ENCODE measurements at regions not wholly inside any gene's neighbourhood (a gene's known extent, or its start where the extent isn't known, plus 50 kb on each side); places are given as distances from the start of the nearest gene placed in this dataset.
"Not testable (repeated sequence)": the region's sequence is repeated elsewhere in the genome, so short reads cannot be mapped to it uniquely, and the experiment has no call there.

DNA sequence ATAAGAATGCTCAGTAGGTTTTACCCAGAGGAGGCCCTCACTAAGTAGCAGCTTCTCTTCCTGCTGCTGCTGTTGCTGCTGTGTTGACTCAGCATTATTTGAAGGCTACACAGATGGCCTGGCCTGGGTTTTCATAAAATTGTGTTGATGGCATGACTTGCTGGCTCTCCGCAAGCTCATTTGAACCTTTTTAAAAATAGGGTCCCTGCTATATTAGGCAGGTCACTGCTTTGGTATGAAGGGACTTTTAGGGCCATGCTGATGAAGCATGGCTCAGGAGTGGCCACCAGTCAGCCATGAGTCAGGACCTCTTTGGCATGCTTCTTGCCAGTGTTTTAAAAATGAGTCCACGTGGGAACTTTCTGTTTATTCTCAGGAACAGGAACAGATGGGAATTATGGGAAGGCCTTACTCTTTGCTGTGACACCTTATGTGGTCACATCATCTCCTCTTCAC is 128.7 kb downstream of the MID1IP1 start:
- no peak for ATAC-seq
- no peak for DNase-seq (ENCODE audit: missing footprints)
- intact Hi-C loops (cut with DNase I) = no loop called here

DNA sequence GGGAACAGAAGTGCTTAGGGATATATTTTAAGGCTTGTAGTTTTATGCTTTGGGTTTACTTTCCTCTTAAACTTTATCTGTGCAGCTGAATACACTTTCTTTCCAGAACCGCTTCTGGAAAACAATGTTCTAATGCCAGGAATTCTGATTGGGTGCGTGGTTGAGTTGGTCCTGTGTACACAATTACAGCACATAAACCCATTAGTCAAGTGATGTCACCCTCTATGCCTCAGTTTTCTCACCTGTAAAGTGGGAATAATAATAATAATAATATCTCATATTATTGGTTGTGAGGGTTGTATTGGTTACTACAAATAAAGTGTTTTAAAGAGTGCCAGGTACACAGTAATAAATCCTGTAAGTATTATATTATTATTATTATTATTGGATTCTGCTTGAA is 129.2 kb downstream of the MID1IP1 start:
- intact Hi-C loops (cut with DNase I) = no loop called here
- ATAC-seq = no peak
- no peak for DNase-seq (ENCODE audit: missing footprints)

DNA sequence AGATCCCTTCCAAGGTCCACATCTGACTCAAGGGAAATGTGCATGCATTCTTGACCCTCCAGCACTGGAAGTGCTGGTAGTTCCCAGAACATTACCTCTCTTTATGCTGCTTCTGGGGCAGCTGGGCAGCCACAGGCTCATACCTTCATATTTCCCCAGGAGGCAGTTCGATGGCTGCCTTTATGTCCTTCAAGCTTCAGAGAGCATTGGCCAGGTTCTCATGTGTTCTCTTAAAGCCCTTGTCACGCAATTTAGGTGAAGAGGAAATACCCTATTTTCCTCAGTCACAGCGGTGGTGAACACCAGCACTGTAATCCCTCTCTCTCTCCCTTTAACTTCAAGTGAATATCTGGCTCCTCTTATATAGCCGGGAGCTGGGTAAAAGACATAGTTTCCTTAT is 134.3 kb downstream of the MID1IP1 start:
- DNase-seq (ENCODE audit: missing footprints) = no peak
- intact Hi-C loops (cut with DNase I) = no loop called here
- no peak for ATAC-seq

DNA sequence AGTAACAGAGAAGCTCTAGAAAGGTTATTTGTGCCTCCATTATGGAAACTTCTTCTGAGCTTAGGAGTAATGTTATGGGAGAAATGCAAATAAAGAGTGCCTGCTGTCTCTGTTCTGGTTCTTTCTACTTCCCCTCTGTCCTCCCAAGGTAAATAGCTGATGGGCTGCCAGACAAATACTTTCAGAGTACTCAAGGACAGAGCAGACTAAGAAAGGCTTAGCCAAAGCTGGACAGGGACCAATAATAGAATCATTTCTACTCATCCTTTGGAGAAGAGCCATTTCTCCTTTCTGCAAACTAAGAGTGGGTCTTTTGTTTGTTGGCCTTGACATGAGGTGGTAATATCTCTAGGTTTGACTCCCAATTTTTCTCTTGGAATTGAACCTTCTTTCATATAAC is 136.1 kb downstream of the MID1IP1 start:
- intact Hi-C loops (cut with DNase I) = no loop called here
- DNase-seq (ENCODE audit: missing footprints) (no peak), ATAC-seq (no peak)

DNA sequence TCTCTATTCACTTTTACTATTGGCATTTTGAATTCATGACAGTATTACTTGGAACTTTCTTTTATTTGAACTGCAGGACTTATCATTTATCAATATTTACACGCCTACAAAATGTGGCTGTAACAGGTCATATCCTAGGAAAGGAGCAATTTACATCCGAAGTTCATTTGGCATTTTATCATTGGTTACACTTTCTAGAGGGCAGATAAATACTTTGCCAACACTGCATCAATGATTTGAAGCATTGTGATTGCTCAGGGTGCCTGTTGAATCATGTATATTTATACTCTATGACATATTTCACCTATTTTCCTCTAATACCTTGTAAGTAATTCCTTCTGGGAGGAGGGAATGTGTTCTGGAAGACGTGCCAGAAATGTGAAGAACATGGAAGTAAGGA is 136.7 kb downstream of the MID1IP1 start:
- intact Hi-C loops (cut with DNase I) = no loop called here
- ATAC-seq = no peak
- no peak for DNase-seq (ENCODE audit: missing footprints)

DNA sequence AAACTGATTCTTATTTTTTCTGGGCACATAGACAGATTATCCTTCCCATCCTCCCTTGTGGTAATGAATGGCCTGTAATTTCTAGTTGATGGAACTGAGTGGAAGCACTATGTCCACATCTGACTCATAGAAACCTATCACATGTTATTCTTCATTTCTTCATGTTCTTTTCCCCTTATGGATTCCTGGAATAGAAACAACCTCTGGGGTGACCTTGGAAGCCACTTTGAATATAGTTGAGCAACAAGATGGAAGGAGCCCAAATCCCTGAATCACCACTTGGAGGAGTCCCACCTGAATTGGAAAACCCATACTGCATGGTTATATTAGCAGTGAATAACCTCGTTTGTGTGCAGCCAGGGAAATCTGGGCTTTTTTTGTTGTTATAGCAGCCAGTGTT is 137.8 kb downstream of the MID1IP1 start:
- ATAC-seq = peak; percentile 81
- intact Hi-C loops (cut with DNase I) = no loop called here
- no peak for DNase-seq (ENCODE audit: missing footprints)

DNA sequence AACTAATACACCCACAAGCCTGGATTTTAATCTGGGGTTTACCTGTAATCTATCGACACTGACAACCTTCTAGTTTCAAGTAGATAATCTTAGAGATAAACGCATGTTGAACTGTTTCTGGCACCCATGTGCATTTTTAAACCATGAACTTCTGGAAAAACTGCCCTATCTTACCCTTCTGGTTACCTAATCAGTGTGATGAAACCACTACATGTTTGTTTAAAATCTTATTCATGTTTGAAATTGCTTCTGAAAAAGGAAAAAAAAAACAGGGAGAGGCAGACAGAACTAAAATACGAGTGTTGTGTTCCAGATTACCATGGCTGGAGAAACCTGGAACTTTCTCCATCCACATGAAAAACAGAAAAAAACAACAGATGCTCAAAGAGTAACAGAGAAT is 139.3 kb downstream of the MID1IP1 start:
- no peak for DNase-seq (ENCODE audit: missing footprints)
- peak; percentile 32 for ATAC-seq
- intact Hi-C loops (cut with DNase I) = no loop called here

DNA sequence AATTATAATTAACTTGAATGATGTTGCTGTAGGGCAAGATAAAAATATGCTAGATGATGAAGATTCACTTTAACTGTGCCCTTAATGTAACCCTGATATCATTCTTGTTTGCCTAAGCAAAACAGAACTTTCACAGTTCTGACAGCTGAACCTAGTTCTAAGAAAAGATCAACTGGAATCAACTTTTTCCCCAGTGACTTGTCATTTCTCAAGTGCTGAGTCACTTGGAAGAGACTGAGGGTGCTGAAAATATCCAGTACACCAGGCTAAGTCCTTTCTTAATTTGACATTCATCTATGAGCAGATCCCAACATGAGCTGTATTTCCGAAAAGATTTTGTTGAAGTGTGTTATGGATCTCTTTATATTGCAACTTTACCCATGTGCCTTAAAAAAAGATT is 140.4 kb downstream of the MID1IP1 start:
- ATAC-seq = peak; percentile 66
- no peak for DNase-seq (ENCODE audit: missing footprints)
- intact Hi-C loops (cut with DNase I) = no loop called here

DNA sequence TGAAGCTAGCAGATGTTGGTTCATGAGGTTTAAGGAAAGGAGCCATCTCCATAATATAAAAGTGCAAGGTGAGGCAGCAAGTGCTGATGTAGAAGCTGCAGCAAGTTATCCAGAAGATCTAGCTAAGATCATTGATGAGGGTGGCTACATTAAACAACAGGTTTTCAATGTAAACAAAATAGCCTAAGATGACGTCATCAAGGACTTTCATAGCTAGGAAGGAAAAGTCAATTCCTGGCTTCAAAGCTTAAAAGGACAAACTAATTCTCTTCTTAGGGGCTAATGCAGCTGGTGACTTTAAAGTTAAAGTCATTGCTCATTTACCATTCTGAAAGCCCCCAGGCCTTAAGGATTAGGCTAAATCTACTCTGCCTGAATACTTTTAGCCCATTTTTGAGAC is 141.9 kb downstream of the MID1IP1 start:
- intact Hi-C loops (cut with DNase I) = no loop called here
- DNase-seq (ENCODE audit: missing footprints) (no peak), ATAC-seq (no peak)

DNA sequence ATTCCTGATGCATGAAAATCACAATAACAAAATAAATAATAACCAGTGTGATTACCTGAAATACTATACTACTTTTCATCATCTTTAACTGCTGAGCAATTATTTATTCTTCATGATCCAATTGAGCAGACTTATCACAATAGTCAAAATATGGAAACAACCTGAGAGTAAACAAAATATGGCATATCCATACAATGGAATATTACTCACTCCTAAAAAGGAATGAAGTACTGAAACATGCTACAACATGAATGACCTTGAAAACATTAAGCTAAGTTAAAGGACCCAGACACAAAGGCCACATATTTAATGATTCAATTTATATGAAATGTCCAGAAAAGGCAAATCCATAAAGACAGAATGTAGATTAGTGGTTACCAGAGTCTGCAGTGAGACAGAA is 146.8 kb downstream of the MID1IP1 start:
- no peak for DNase-seq (ENCODE audit: missing footprints)
- intact Hi-C loops (cut with DNase I) = no loop called here

DNA sequence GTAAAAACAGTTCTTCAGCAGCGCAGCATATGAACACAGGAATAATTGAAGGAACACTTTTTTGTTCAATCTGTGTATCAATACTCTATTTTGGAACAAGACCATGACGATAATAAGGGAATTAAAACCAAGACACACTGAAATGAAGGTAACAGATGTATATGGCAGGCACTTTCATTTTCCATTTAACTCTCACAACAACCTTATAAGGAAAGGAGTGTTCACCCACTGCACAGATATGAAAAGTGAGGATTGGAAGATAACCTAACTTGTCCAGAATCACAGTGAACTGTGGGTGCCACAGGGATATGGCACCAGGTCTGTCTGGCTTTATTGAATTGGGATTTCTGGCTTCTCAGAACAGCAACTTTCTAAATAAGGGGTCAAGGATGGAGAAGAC is 153.3 kb downstream of the MID1IP1 start:
- DNase-seq (ENCODE audit: missing footprints) (no peak), ATAC-seq (no peak)
- intact Hi-C loops (cut with DNase I) = no loop called here

More for the DNA sequence above, 146.8 kb downstream of the MID1IP1 start:
- ATAC-seq = no peak

DNA sequence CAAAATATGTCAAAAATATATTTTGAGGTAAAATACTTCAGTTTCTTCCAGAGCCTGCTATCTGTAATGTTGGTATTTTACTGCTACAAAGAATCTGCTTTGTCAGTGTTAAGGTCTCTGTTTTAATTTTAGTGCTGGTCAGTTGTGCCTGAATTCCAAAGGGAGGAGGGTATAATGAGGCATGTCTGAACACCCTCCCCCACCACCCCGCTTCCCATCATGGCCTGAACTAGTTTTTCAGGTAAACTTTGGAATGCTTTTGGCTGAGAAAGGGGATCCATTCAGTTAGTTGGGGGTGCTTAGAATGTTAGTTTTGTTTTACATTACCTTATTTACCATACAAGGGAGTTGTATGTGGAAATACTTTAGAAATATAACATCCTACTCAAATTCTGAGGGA is 158.5 kb downstream of the MID1IP1 start:
- intact Hi-C loops (cut with DNase I) = no loop called here
- ATAC-seq (no peak), DNase-seq (ENCODE audit: missing footprints) (no peak)

DNA sequence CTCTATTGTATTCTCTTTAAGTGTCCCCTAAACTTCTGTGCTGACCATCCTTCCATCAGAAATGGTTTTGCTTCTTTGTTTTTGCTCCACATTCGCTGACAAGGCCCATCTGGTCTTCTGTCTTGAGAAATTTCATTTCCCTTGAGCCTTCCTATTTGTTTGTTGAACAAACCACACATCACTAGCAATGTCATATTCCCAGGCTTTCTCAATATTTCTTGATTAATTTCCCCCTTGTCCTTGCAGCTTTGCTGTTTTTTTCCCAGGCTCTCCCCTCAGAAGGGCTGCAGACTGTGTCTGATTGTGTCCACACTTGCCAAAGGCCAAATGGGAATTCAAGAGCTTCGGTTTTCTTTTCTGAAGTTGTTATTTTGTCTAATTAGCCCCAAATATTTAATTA is 158.9 kb downstream of the MID1IP1 start:
- peak; percentile 89 for ATAC-seq
- intact Hi-C loops (cut with DNase I) = no loop called here
- DNase-seq (ENCODE audit: missing footprints) = no peak

DNA sequence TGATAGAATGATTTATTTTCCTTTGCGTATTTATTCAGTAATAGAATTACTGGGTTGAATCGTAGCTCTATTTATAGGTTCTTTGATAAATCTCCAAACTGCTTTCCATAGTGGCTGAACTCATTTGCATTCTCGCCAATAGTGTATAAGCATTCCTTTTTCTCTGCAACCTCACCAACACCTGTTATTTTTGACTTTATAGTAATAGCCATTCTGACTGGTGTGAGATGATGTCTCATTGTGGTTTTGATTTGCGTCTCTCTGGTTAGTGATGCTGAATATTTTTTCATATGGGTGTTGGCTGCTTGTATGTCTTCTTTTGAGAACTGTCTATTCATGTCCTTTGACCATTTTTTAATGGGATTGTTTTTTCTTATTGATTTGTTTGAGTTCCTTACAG is 160.7 kb downstream of the MID1IP1 start:
- ATAC-seq = no peak
- DNase-seq (ENCODE audit: missing footprints) = no peak
- intact Hi-C loops (cut with DNase I) = no loop called here

DNA sequence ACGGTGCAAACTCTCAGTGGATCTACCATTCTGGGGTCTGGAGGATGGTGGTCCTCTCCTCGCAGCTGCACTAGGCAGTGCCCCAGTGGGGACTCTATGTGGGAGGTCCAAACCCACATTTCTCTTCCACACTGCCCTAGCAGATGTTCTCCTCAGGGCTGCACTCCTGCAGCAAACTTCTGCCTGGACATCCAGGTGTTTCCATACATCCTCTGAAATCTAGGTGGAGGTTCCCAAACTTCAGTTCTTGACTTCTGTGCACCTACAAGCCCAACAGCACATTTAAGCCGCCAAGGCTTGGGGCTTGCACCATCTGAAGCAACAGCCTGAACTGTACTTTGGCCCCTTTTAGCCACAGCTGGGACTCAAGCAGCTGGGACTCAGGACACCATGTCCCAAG is 162.0 kb downstream of the MID1IP1 start:
- ATAC-seq; DNase-seq (ENCODE audit: missing footprints); intact Hi-C loops (cut with DNase I): not testable (repeated sequence)

DNA sequence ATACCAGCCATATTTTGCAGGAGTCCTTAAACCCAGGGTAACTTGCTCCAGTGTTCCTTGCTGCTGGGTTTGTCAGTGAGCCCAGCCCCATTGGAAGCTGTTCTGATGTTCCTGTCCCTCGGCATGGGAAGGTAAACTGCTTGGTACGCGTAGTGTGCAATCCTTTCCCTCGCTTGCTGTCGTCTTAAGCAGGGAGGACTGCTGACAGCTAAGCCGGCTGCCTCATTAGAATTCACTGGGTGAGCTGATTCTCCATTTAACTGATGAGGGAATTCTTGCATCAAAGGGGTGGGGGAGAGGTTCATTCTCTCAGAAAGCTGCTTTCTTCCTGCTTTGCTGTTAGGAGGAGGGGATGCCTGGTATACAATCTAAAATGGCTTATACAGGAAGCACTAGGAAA is 164.6 kb downstream of the MID1IP1 start:
- ATAC-seq (no peak), DNase-seq (ENCODE audit: missing footprints) (no peak)
- intact Hi-C loops (cut with DNase I) = no loop called here

DNA sequence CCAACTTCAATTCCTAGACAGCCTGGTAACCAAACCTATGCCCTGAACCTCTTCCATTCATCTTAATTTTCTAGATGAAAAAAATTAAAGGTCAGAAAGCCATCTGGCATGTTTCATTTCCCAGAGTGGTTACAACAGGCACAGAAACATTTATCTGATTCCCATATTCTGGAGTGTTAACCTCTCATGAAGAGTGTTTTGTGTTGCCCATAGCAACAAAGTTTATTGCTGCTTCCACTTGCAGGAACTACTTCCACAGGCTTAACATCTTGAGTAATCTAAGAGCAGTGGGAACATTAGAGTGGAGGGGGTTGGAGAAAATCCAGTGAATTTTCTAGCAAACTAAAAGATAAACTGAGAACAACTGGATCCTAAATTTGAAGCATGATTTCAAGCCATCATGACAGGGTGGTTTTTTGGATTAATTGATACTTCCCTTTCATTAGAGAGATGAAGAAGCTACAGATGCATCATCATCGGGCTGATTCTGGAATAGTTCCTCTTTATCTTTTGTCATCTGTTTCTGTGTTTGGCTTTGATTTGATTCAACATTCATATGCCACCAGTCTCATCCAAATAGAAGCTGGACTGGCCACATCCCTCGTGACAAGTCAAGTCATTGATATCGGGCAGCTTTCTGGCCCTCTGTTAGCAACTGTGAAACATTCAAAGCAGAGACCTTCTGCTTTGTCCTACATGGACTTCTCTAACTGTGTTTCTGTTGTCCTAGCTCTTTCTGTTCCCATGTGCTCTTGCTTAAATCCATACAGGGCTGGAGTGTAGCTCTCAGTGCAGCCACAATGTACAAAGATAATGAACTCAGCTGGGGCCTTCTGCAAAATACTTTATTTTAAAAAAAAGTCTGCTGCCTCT is 167.3 kb downstream of the MID1IP1 start:
- peak; percentile 88 for ATAC-seq
- intact Hi-C loops (cut with DNase I) = no loop called here
- no peak for DNase-seq (ENCODE audit: missing footprints)

DNA sequence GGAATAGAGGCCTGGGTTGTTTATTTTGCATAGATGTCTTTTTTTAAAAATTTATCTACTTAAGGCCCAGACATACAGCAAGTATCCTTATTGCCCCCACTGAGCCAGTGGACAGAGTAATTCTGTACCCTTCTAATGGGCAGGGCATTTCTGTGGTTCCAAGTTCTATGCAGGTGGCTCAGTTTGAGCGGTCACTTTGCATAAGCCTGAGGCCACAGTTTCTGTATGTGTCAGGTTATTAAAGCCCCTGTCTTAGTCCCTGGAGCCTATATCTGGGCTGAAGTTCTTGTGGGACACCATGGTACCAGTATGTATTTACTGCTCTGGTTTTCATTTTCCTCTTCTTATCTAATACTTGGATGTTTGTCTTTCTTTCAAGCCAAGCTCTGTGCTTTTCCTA is 168.8 kb downstream of the MID1IP1 start:
- ATAC-seq (no peak), DNase-seq (ENCODE audit: missing footprints) (no peak)
- intact Hi-C loops (cut with DNase I) = loop anchor here (5.0 kb wide), 1 partner anchor 168 kb away; the partner anchor contains the start of gene MID1IP1

DNA sequence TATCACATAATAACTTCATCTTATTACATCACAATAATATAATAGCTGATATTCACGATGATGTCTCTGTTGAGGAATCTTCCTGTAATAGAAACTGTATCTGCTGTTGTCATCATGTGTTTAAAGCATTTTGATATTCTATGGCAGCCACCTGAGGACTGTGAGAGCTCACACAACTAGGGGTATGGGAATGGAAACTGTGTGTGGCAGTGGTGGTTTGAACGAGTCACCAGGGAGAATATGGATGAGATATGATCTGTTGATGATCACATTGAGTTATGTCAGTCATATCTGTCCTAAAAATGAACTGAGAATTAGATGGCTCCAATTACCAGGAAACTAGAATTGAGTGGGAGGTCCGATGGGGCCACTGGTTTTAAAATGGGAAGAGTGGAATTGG is 169.6 kb downstream of the MID1IP1 start:
- DNase-seq (ENCODE audit: missing footprints) (no peak), ATAC-seq (no peak)
- intact Hi-C loops (cut with DNase I) = loop anchor here (5.0 kb wide), 1 partner anchor 169 kb away; the partner anchor contains the start of gene MID1IP1

DNA sequence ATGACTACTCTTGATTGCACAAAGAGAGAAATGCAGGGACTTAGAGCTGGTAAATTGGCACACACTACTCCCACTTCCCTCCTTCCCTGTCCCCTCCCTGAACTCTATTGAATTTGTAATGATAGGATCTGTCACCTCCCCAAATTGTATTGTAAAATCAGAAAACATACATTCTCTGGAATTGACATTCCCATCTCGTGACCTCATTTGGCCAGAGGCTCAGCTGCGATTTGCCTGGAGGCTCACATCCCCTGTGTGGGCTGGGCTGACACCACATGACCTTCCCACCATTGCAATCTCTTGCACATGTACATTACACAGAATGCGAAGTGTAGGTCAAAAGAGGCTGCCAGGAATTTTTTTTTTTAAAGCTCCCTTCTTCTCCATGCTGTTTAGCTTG is 172.1 kb downstream of the MID1IP1 start:
- intact Hi-C loops (cut with DNase I) = loop anchor here (5.0 kb wide), 1 partner anchor 171 kb away; the partner anchor contains the start of gene MID1IP1
- ATAC-seq = no peak
- no peak for DNase-seq (ENCODE audit: missing footprints)

DNA sequence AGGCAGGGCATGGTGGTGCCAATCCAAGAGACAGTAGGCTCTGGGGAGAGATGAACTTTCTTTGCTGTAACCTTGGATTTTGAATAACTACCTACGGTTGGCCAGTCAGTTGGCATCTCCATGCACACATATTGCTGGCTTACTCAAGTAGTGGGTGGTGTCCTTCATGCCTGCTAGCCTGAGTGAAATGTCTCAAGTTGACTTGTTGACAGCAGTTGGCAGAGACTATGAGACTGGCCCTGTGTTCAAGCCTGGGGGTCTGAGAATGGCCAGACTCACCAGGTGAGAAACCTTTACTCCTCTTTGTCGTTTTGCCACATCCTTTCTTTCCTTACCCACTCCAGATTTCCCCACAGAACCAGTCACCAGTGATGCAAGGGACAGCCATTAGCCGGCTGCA is 173.3 kb downstream of the MID1IP1 start:
- peak; percentile 67 for ATAC-seq
- intact Hi-C loops (cut with DNase I) = loop anchor here (5.0 kb wide), 1 partner anchor 172 kb away; the partner anchor contains the start of gene MID1IP1
- no peak for DNase-seq (ENCODE audit: missing footprints)
